HG03460 (cell line): ENCODE measurements at regions not wholly inside any gene's neighbourhood (a gene's known extent, or its start where the extent isn't known, plus 50 kb on each side); places are given as distances from the start of the nearest gene placed in this dataset.

ENCODE experiments used
- ATAC-seq: cut with Tn5 transposase; IDR thresholded peaks from one replicate; pipeline ENCODE4 v1.9.1; 2021; ENCODE audit not compliant: unreplicated experiment

- ATAC-seq: no peak
Measured at GRCh38 chr7:32194537-32194936, 124.3 kb upstream of the PDE1C start.

- ATAC-seq: no peak
Measured at GRCh38 chr7:32191305-32191704, 121.1 kb upstream of the PDE1C start.

- no peak for ATAC-seq
Measured at GRCh38 chr7:32179567-32179966, 109.4 kb upstream of the PDE1C start.

- ATAC-seq: no peak
Measured at GRCh38 chr7:32178677-32179366, 108.6 kb upstream of the PDE1C start.

GRCh38 chr7:32177232-32177631, 107.0 kb upstream of the PDE1C start:
- ATAC-seq: no peak

DNA sequence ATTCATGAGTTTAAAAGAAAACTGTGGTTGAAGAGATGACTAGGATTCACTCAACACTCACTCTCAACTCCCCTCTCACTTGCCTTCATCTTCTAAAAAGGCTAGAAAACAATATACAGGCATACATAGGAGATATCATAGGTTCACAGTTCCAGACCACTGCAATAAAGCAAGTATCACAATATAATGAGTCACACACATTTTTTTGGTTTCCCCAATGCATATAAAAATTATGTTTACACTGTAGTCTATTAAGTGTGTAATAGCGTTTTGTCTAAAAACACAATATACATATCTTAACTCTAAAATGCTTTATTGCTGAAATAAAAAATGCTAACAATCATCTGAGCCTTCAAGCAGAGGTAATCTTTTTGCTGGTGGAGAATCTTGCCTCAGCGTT, 104.9 kb upstream of the PDE1C start:
- no peak for ATAC-seq

GRCh38 chr7:32171248-32171647, 101.0 kb upstream of the PDE1C start:
- no peak for ATAC-seq

DNA sequence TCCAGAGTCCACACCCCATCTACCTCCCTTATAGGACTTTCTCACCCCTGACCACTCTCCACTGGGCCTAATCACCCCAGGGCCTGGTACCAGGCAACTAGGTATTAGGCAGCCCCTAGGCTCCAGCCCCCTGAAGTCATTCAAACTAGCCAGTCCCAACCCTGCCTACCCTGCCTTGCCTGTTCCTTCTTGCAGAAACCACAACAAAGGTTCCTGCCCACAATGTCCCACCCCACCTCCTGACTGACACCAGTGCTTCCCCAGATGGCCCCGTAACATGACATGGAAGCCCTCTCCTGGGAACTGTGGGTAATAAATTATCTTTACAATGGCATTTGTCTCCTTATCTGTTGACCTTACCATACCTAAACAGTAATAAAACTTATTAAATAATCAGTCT, 100.6 kb upstream of the PDE1C start:
- no peak for ATAC-seq

- ATAC-seq: no peak
Measured at GRCh38 chr7:32169228-32169627, 99.0 kb upstream of the PDE1C start.

- ATAC-seq: no peak
Measured at GRCh38 chr7:32167815-32168214, 97.6 kb upstream of the PDE1C start.

DNA sequence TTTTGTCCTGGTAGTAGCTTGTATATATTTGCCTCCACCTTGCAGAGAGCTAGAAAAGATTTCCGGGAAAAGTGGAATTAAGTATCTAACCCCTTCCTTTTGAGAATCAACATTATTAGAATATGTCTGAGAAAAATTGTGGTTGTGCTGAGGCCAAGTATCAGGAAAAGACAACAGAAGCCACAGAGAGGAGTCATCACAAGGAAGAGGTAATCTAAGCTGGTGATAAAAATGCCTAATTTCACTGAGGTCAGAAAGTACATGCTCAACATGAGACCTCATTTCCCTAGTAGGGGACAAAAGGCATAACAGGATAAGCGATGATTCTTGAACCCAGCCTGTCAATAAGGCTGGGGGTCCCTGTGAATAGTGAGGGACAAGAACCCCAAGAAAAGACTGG, 97.0 kb upstream of the PDE1C start:
- no peak for ATAC-seq

- ATAC-seq: no peak
Measured at GRCh38 chr7:32164341-32164996, 94.3 kb upstream of the PDE1C start.

DNA sequence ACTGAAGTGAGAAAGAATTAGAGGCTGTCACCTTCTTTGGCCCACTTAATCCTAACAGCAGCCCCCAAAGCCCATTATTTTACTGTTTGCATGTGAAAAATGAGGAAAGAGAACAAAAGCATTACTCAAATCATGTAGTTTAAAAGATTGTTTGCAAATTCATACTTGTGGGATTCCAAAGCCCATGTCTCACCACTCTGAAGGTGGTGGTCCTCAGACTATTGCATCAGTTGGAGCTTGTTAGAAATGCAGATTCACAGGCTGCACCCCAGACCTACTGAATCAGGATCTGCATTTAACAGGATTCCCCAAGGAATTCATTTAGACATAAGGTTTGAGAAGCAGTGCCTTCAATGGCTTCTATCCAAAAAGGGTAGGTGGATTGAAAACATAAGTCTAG, 93.7 kb upstream of the PDE1C start:
- no peak for ATAC-seq

GRCh38 chr7:32163141-32163806, 93.1 kb upstream of the PDE1C start:
- ATAC-seq: no peak

- no peak for ATAC-seq
Measured at GRCh38 chr7:32161708-32162107, 91.5 kb upstream of the PDE1C start.

GRCh38 chr7:32158751-32159745, 88.8 kb upstream of the PDE1C start:
- ATAC-seq: no peak

DNA sequence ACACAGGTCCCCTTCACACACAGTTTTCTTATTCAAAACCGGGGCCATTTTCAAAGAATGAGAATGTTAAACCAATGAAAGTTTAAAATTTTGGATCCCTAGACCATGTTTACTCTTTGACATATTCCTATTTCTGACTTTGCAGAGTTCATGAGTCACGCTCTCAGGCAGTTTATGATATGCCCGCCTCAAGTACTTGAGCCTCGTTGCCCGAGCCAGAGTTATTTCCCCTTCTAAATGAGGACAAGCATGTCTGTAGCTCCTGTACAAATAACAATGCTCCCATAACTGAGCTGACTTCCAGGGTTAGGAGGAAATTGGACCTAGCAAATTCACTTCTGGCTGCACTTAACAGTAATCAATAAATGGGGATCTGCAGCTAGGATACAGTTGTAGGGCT, 87.9 kb upstream of the PDE1C start:
- no peak for ATAC-seq

- no peak for ATAC-seq
Measured at GRCh38 chr7:32155712-32156111, 85.5 kb upstream of the PDE1C start.

DNA sequence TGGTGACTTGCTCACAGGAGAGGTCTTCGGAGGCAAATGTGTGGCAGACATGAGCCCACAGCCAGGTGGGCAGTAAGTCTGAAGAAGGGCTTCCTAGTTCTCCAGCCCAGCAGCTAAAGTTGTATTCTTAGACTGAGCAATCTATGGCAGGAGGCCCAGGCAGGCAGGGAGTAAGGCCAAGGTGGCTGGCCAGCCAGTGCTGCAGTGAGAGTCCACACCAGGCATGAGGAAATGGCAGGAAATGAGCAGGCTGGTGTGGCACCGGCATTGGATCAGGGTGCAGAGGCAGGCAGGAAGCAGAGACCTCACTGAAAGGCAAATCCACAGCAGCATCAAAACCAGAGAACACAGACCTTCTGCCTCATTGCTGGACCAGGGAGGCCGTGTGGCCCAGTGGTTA, 84.6 kb upstream of the PDE1C start:
- no peak for ATAC-seq

DNA sequence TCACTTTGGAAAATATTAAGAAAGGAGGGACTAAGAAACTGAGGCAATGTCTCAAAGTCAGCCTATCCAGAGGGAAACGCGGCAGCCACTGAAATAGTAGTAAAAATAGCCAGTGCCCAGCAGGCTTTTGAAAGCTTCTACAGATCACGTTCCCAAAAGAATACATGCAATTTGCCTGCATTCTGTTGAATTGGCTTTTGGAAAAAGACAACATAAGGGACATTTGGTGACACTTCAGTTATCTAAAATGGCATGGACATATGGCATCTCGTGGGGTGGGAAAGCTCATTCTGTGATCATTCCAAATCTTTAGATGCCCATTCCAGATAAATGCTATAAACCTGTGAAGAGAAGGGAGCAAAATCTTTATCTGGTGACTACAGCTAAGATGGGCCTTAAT, 82.8 kb upstream of the PDE1C start:
- ATAC-seq: no peak

DNA sequence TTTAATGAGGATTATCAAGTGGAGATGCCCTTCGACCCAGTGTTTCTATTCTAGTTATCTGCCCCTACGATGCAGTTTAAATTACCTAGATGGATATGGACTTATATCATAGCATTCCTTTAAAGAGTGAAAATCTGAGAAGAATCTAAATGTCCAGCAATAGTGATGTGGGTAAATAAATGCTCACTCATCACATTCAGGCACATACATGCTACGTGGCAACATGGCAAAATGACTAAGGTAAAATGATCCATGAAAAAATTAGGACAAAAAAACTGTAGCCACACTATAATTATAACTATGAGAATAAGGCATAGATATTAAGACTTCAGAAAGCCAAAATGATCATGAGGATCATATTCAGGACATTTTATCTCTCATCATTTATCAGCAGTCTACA, 82.4 kb upstream of the PDE1C start:
- ATAC-seq: no peak
